Adrenal gland (tissue), 5 donors: ENCODE measurements at regions not wholly inside any gene's neighbourhood (a gene's known extent, or its start where the extent isn't known, plus 50 kb on each side); places are given as distances from the start of the nearest gene placed in this dataset.

Source experiments
- CTCF ChIP-seq, 6 experiments: fragments of 450-650 bp in 4 of 6; fragments of 200-600 bp in 2 of 6; sonication (generic) in 1 of 6; IDR thresholded peaks; 1 replicate in 5 of 6; 2 replicates in 1 of 6; pipeline versions ENCODE4 v1.5.1 to v1.8.0; 2016 to 2021; ENCODE audit warnings: antibody characterized with exemption in 6 of 6, mild to moderate bottlenecking in 2 of 6, moderate library complexity in 1 of 6
- POLR2A ChIP-seq, 2 donors: fragments of 450-650 bp; IDR thresholded peaks; one replicate each; pipeline ENCODE4 v1.6.1; 2017; ENCODE audit warnings: antibody characterized with exemption in 2 of 2, mild to moderate bottlenecking in 2 of 2, moderate library complexity in 1 of 2
- donor health status: DM: no; HTN: no; CAD: no.

GRCh38 chr2:49515996-49516782 is 361.9 kb upstream of the FSHR start:
- TF ChIP-seq CTCF (IDR thresholded peaks at IDR 0.05) (no peak), POLR2A (IDR thresholded peaks at IDR 0.05) (no peak)
